Stimulated activated naive CD4-positive, alpha-beta T cell treated with Interleukin-2 at 50 U/mL for 16 hours (primary cell): ENCODE measurements at regions not wholly inside any gene's neighbourhood (a gene's known extent, or its start where the extent isn't known, plus 50 kb on each side); places are given as distances from the start of the nearest gene placed in this dataset.

Source experiments
- DNase-seq: peaks from one replicate; lab custom pipeline; 2025; lab: John Stamatoyannopoulos, UW

GRCh38 chr5:143730112-143730801 lies 81.7 kb upstream of the HMHB1 start:
- DNase-seq, result no peak

GRCh38 chr5:143729334-143729946 lies 82.5 kb upstream of the HMHB1 start:
- no peak for DNase-seq

GRCh38 chr5:143723159-143723558 lies 88.8 kb upstream of the HMHB1 start:
- DNase-seq, result no peak

GRCh38 chr5:143721925-143722324 lies 90.0 kb upstream of the HMHB1 start:
- no peak for DNase-seq

GRCh38 chr5:143720689-143721088 lies 91.3 kb upstream of the HMHB1 start:
- no peak for DNase-seq

- no peak for DNase-seq
Measured at GRCh38 chr5:143717400-143717799, 94.6 kb upstream of the HMHB1 start.

- DNase-seq, result no peak
Measured at GRCh38 chr5:143716881-143717280, 95.1 kb upstream of the HMHB1 start.

- DNase-seq, result no peak
Measured at GRCh38 chr5:143715616-143716015, 96.3 kb upstream of the HMHB1 start.

GRCh38 chr5:143714629-143715028 lies 97.3 kb upstream of the HMHB1 start:
- DNase-seq, result no peak

GRCh38 chr5:143713047-143714003 lies 98.6 kb upstream of the HMHB1 start:
- no peak for DNase-seq

- DNase-seq, result no peak
Measured at GRCh38 chr5:143708672-143709071, 103.3 kb upstream of the HMHB1 start.

GRCh38 chr5:143707806-143708205 lies 104.2 kb upstream of the HMHB1 start:
- no peak for DNase-seq

GRCh38 chr5:143705381-143705780 lies 106.6 kb upstream of the HMHB1 start:
- DNase-seq, result no peak

- DNase-seq, result no peak
Measured at GRCh38 chr5:143703659-143704058, 108.3 kb upstream of the HMHB1 start.

- no peak for DNase-seq
Measured at GRCh38 chr5:143701493-143701892, 110.5 kb upstream of the HMHB1 start.

- no peak for DNase-seq
Measured at GRCh38 chr5:143700994-143701393, 111.0 kb upstream of the HMHB1 start.

GRCh38 chr5:143699121-143699520 lies 112.8 kb upstream of the HMHB1 start:
- no peak for DNase-seq

- DNase-seq, result no peak
Measured at GRCh38 chr5:143698574-143698973, 113.4 kb upstream of the HMHB1 start.

GRCh38 chr5:143696921-143697320 lies 115.0 kb upstream of the HMHB1 start:
- DNase-seq, result no peak

- DNase-seq, result no peak
Measured at GRCh38 chr5:143695941-143696340, 116.0 kb upstream of the HMHB1 start.

- DNase-seq, result no peak
Measured at GRCh38 chr5:143695244-143695864, 116.6 kb upstream of the HMHB1 start.

- no peak for DNase-seq
Measured at GRCh38 chr5:143694357-143694756, 117.6 kb upstream of the HMHB1 start.
